ENCODE measurements at regions not wholly inside any gene's neighbourhood (a gene's known extent, or its start where the extent isn't known, plus 50 kb on each side); places are given as distances from the start of the nearest gene placed in this dataset.

DNA sequence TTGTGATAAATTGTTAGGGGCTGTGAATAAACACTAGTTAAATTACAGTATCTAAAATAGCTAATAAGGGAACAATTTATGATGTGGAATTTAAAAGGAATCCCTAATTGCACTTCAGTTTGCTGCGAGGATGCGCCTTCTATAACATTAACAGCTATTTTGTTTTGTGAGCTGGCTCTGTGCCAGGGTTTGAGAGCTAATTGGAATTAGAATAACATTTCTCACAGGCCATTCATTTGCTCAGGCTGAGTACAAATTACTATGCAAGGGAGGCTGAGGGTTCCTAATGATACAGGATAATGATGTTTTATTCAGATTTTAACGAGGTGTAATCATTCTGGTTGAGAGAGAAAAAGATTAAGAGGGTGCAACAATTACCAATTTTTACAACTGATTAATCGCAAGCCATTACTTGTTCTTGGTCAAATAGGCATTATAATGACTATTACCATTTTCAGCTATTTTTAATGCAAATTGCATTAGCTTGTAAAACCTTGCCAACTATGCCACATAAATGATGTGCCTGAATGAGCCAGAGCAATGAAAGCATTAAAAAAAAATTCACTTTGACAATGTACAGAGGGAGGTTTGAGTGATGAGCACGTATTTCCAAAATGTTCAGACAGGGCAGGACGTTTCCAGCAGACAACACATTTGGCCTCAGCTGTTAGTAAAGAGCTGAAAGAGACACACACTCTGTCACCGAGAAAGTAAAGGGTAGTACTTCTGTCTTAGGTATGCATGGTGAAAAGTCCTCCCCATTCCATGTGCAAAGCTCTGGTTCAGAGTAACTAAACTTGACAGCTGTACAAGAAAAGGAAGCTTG, 576.5 kb downstream of the TLE1 start:
- Mint-ChIP-seq H3K4me1 (peaks cover 41 to 46% of the 10 kb centered on the region in 2 experiments), H3K36me3 (ENCODE audit: insufficient read depth in 1 of 3, low read depth in 3 of 3) (no peaks in the 10 kb centered on the region), H3K27ac (peak overlapping the region in 2 of 3 experiments; percentile 59 to 87; a peak in 4 of 7 replicates), H3K9me3 (no peaks in the 10 kb centered on the region), H3K27me3 (ENCODE audit: low read depth) (no peaks in the 10 kb centered on the region), H3K4me3 (peak overlapping the region in 1 of 2 experiments; percentile 3; a peak in 1 of 5 replicates)
- Histone ChIP-seq H4K5ac (ENCODE audit: insufficient read length, low read depth, low read length) (no peak overlapping the region), H2BK120ac (ENCODE audit: low read depth, low read length, poor library complexity, severe bottlenecking) (no peak overlapping the region), H3T11ph (ENCODE audit: low read length) (no peak overlapping the region), H2BK20ac (ENCODE audit: low read depth, low read length, poor library complexity, severe bottlenecking) (no peak overlapping the region), H3K23ac (ENCODE audit: insufficient read length, low read depth, low read length) (no peak overlapping the region), H3K4me2 (ENCODE audit: insufficient read depth, insufficient read length, low read length) (no peak overlapping the region), H3K79me2 (ENCODE audit: insufficient read depth, low read length) (no peaks in the 10 kb centered on the region), H3K27me3 (ENCODE audit: insufficient read depth, low read length) (no peaks in the 10 kb centered on the region), H3K9me3 (ENCODE audit: control insufficient read depth, low read depth, low read length) (no peaks in the 10 kb centered on the region), H4K20me1 (ENCODE audit: control insufficient read depth, insufficient read depth, insufficient read length) (no peaks in the 10 kb centered on the region), H3K9ac (ENCODE audit: extremely low read depth, insufficient read length, low read length) (no peak overlapping the region), H3K79me1 (ENCODE audit: insufficient read depth, low read depth, low read length, poor library complexity, severe bottlenecking) (no peaks in the 10 kb centered on the region), H4K91ac (ENCODE audit: insufficient read length, low read depth, low read length) (no peak overlapping the region), H3K4ac (ENCODE audit: low read depth, low read length) (no peak overlapping the region), H3K4me1 (ENCODE audit: insufficient read depth, low read length) (peaks cover 9% of the 10 kb centered on the region; the same call in 1 of the 2 replicates), H4K8ac (replicated peaks; ENCODE audit: insufficient read length, low read depth, low read length) (no peak overlapping the region), H2BK5ac (ENCODE audit: insufficient read length, low read length) (no peak overlapping the region), H2BK15ac (ENCODE audit: low read depth, low read length) (no peak overlapping the region), H3K56ac (ENCODE audit: insufficient read length, low read depth, low read length) (no peak overlapping the region), H3K18ac (ENCODE audit: insufficient read length, low read depth, low read length) (no peak overlapping the region), H2BK12ac (ENCODE audit: insufficient read length, low read depth, low read length) (no peak overlapping the region), H3K27ac (ENCODE audit: insufficient read length, low read depth, low read length) (no peak overlapping the region), H3K23me2 (ENCODE audit: insufficient read length, low read depth, low read length, poor library complexity, severe bottlenecking) (no peaks in the 10 kb centered on the region), H2AK5ac (ENCODE audit: insufficient read length, low read length) (no peak overlapping the region), H3K14ac (ENCODE audit: insufficient read depth, low read length) (no peak overlapping the region), H2AFZ (ENCODE audit: low read length) (no peak overlapping the region)
- TF ChIP-seq, protein P1, sequence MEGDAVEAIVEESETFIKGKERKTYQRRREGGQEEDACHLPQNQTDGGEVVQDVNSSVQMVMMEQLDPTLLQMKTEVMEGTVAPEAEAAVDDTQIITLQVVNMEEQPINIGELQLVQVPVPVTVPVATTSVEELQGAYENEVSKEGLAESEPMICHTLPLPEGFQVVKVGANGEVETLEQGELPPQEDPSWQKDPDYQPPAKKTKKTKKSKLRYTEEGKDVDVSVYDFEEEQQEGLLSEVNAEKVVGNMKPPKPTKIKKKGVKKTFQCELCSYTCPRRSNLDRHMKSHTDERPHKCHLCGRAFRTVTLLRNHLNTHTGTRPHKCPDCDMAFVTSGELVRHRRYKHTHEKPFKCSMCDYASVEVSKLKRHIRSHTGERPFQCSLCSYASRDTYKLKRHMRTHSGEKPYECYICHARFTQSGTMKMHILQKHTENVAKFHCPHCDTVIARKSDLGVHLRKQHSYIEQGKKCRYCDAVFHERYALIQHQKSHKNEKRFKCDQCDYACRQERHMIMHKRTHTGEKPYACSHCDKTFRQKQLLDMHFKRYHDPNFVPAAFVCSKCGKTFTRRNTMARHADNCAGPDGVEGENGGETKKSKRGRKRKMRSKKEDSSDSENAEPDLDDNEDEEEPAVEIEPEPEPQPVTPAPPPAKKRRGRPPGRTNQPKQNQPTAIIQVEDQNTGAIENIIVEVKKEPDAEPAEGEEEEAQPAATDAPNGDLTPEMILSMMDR (conservative IDR thresholded peaks at IDR 0.05): no peak
- no peak for DNase-seq
- no CpG with 5 or more reads among the region's 7 CpGs for WGBS (ENCODE audit: extremely low coverage, insufficient read length, low lambda C conversion rate)

Data from H9 (cell line).